Epidermal melanocyte (primary cell): ENCODE measurements at regions not wholly inside any gene's neighbourhood (a gene's known extent, or its start where the extent isn't known, plus 50 kb on each side); places are given as distances from the start of the nearest gene placed in this dataset.

Source experiments
- DNase-seq: peaks from one replicate; pipeline ENCODE4 v3.0.0; 2011; ENCODE audit warnings: low spot score; ENCODE audit not compliant: insufficient read length

- no peak for DNase-seq
Observed at GRCh38 chr2:120474486-120474885, 128.6 kb downstream of the INHBB start.

- DNase-seq, result no peak
Observed at GRCh38 chr2:120476141-120476540, 130.2 kb downstream of the INHBB start.

- no peak for DNase-seq
Observed at GRCh38 chr2:120477198-120477597, 131.3 kb downstream of the INHBB start.

GRCh38 chr2:120477831-120478481 is 132.0 kb downstream of the INHBB start:
- no peak for DNase-seq

- no peak for DNase-seq
Observed at GRCh38 chr2:120480346-120480902, 134.5 kb downstream of the INHBB start.

- DNase-seq, result no peak
Observed at GRCh38 chr2:120480903-120481445, 135.0 kb downstream of the INHBB start.

- DNase-seq, result no peak
Observed at GRCh38 chr2:120481446-120482194, 135.7 kb downstream of the INHBB start.

- no peak for DNase-seq
Observed at GRCh38 chr2:120482334-120482733, 136.4 kb downstream of the INHBB start.

GRCh38 chr2:120483355-120483754 is 137.4 kb downstream of the INHBB start:
- DNase-seq, result no peak

GRCh38 chr2:120485096-120485495 is 139.2 kb downstream of the INHBB start:
- DNase-seq, result no peak

- DNase-seq, result no peak
Observed at GRCh38 chr2:120486441-120486840, 140.5 kb downstream of the INHBB start.

GRCh38 chr2:120486946-120487345 is 141.0 kb downstream of the INHBB start:
- no peak for DNase-seq

GRCh38 chr2:120488531-120488930 is 142.6 kb downstream of the INHBB start:
- no peak for DNase-seq

GRCh38 chr2:120489023-120489422 is 143.1 kb downstream of the INHBB start:
- no peak for DNase-seq

- no peak for DNase-seq
Observed at GRCh38 chr2:120490091-120490798, 144.3 kb downstream of the INHBB start.

GRCh38 chr2:120491111-120491625 is 145.2 kb downstream of the INHBB start:
- no peak for DNase-seq

- DNase-seq, result no peak
Observed at GRCh38 chr2:120493231-120493630, 147.3 kb downstream of the INHBB start.

GRCh38 chr2:120494446-120494845 is 148.5 kb downstream of the INHBB start:
- no peak for DNase-seq

- no peak for DNase-seq
Observed at GRCh38 chr2:120495586-120495985, 149.7 kb downstream of the INHBB start.

- no peak for DNase-seq
Observed at GRCh38 chr2:120496235-120496634, 150.3 kb downstream of the INHBB start.

- DNase-seq, result no peak
Observed at GRCh38 chr2:120496759-120497158, 150.8 kb downstream of the INHBB start.
